ENCODE measurements at regions not wholly inside any gene's neighbourhood (a gene's known extent, or its start where the extent isn't known, plus 50 kb on each side); places are given as distances from the start of the nearest gene placed in this dataset.
"Not testable (repeated sequence)": the region's sequence is repeated elsewhere in the genome, so short reads cannot be mapped to it uniquely, and the experiment has no call there.

DNA sequence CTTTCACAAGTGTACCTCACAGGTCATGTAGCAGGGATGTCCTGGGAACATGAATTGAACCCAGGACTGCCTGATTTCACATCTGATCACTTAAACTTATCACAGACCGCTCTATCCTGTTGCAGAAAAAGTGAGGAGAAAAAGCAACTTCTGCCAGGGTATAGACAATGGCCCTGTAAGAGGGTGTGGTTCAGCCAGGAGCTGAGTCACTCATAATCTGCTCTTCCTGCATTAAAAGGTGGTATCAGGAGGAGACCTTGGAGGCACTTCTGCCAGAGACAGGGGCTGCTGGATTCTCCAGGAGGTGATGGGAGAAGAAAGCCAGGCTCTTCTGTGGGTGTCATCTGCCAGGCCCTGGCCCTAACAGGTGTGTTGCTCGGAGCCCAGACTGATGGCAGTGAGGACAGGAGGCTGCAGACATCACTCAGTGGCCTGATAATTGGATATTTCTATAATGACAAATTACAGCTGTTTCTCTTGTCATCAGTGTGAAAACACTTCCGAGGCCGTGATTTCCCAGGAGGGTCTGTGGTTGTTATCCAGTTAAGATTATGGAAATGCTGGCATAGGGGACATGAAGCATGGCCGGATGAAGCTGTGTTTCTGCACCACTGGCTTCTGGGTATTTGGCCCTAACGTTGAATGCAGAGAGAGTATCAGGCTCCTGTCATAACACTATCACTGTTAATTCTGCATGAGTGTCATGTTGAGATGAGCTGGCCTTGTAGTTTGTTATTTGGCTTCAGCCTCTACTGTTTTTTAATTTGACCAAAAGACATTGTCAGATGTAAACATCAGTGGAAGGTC is 125.1 kb upstream of the ZBED5 start:
- Histone ChIP-seq H3K27ac (ENCODE audit: insufficient read depth, low read depth, low read length, poor library complexity, severe bottlenecking) (no peak overlapping the region), H3K4me1 (ENCODE audit: control insufficient read depth, insufficient read depth, low read length) (no peaks in the 10 kb centered on the region), H3K9me3 (ENCODE audit: control insufficient read depth, low read length) (no peaks in the 10 kb centered on the region), H3K4me3 (ENCODE audit: insufficient read depth, low read depth, low read length) (no peak overlapping the region), H3K36me3 (ENCODE audit: control insufficient read depth, insufficient read depth, low read length) (no peaks in the 10 kb centered on the region), H3K27me3 (ENCODE audit: control insufficient read depth, insufficient read depth, low read length, poor library complexity, severe bottlenecking) (no peaks in the 10 kb centered on the region)
- 91 to 95% methylated on average over 6 of the region's 6 CpGs for WGBS, 2 experiments

GRCh38 chr11:10979529-10979928 is 121.7 kb upstream of the ZBED5 start:
- no peak overlapping the region for H3K27ac ChIP-seq (ENCODE audit: insufficient read depth, low read depth, low read length, poor library complexity, severe bottlenecking)
- no peaks in the 10 kb centered on the region for H3K36me3 ChIP-seq (ENCODE audit: control insufficient read depth, insufficient read depth, low read length)
- no peaks in the 10 kb centered on the region for H3K9me3 ChIP-seq (ENCODE audit: control insufficient read depth, low read length)
- H3K27me3 ChIP-seq (ENCODE audit: control insufficient read depth, insufficient read depth, low read length, poor library complexity, severe bottlenecking) = no peaks in the 10 kb centered on the region
- H3K4me1 ChIP-seq (ENCODE audit: control insufficient read depth, insufficient read depth, low read length) = no peaks in the 10 kb centered on the region
- 94 to 95% methylated on average over 1 to 3 of the region's 3 CpGs for WGBS, 2 experiments
- no peak overlapping the region for H3K4me3 ChIP-seq (ENCODE audit: insufficient read depth, low read depth, low read length)

GRCh38 chr11:10978198-10978597 is 120.3 kb upstream of the ZBED5 start:
- Histone ChIP-seq H3K4me1 (ENCODE audit: control insufficient read depth, insufficient read depth, low read length) (no peaks in the 10 kb centered on the region), H3K27me3 (ENCODE audit: control insufficient read depth, insufficient read depth, low read length, poor library complexity, severe bottlenecking) (no peaks in the 10 kb centered on the region), H3K4me3 (ENCODE audit: insufficient read depth, low read depth, low read length) (no peak overlapping the region), H3K27ac (ENCODE audit: insufficient read depth, low read depth, low read length, poor library complexity, severe bottlenecking) (no peak overlapping the region), H3K9me3 (ENCODE audit: control insufficient read depth, low read length) (no peaks in the 10 kb centered on the region), H3K36me3 (ENCODE audit: control insufficient read depth, insufficient read depth, low read length) (no peaks in the 10 kb centered on the region)
- WGBS, 2 experiments = 80 to 83% methylated on average over 1 of the region's 1 CpG

- H3K4me3 ChIP-seq (ENCODE audit: insufficient read depth, low read depth, low read length) = no peak overlapping the region
- H3K36me3 ChIP-seq (ENCODE audit: control insufficient read depth, insufficient read depth, low read length) = no peaks in the 10 kb centered on the region
- no peaks in the 10 kb centered on the region for H3K4me1 ChIP-seq (ENCODE audit: control insufficient read depth, insufficient read depth, low read length)
- WGBS, 2 experiments = 91 to 92% methylated on average over 2 of the region's 2 CpGs
- no peaks in the 10 kb centered on the region for H3K27me3 ChIP-seq (ENCODE audit: control insufficient read depth, insufficient read depth, low read length, poor library complexity, severe bottlenecking)
- no peak overlapping the region for H3K27ac ChIP-seq (ENCODE audit: insufficient read depth, low read depth, low read length, poor library complexity, severe bottlenecking)
- H3K9me3 ChIP-seq (ENCODE audit: control insufficient read depth, low read length) = no peaks in the 10 kb centered on the region
These were observed 117.5 kb upstream of the ZBED5 start for GRCh38 chr11:10975287-10975721.

- no peaks in the 10 kb centered on the region for H3K27me3 ChIP-seq (ENCODE audit: control insufficient read depth, insufficient read depth, low read length, poor library complexity, severe bottlenecking)
- H3K27ac ChIP-seq (ENCODE audit: insufficient read depth, low read depth, low read length, poor library complexity, severe bottlenecking) = no peak overlapping the region
- H3K9me3 ChIP-seq (ENCODE audit: control insufficient read depth, low read length) = no peaks in the 10 kb centered on the region
- WGBS, 2 experiments = 79 to 85% methylated on average over 1 of the region's 1 CpG
- H3K36me3 ChIP-seq (ENCODE audit: control insufficient read depth, insufficient read depth, low read length) = no peaks in the 10 kb centered on the region
- H3K4me3 ChIP-seq (ENCODE audit: insufficient read depth, low read depth, low read length) = no peak overlapping the region
- no peaks in the 10 kb centered on the region for H3K4me1 ChIP-seq (ENCODE audit: control insufficient read depth, insufficient read depth, low read length)
These were observed 115.6 kb upstream of the ZBED5 start for GRCh38 chr11:10973416-10973815.

DNA sequence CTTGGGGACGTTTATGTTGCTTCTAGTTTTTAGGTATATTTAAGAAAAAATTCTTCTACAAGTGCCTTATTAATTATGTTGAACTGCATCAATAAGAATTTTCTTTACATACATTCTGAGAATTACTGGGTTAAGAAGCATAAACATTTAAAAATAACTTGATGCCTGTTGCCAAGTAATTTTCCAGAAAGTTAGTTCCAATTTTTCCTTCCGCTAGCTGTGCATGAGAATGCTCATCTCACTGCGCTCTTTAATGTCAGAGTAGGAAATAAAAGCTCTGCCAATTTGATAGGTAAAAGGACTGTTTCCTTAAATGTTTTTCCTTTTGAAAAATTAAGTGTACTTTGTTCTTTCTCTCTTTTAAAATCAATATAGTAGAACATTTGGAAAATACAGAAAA is 113.1 kb upstream of the ZBED5 start:
- 97 to 98% methylated on average over 2 of the region's 3 CpGs for WGBS, 2 experiments

GRCh38 chr11:10969387-10969786 is 111.5 kb upstream of the ZBED5 start:
- no peaks in the 10 kb centered on the region for H3K4me1 ChIP-seq (ENCODE audit: control insufficient read depth, insufficient read depth, low read length)
- no peak overlapping the region for H3K4me3 ChIP-seq (ENCODE audit: insufficient read depth, low read depth, low read length)
- no peak overlapping the region for H3K27ac ChIP-seq (ENCODE audit: insufficient read depth, low read depth, low read length, poor library complexity, severe bottlenecking)
- WGBS, 2 experiments = 62 to 95% methylated on average over 2 of the region's 2 CpGs
- H3K27me3 ChIP-seq (ENCODE audit: control insufficient read depth, insufficient read depth, low read length, poor library complexity, severe bottlenecking) = no peaks in the 10 kb centered on the region
- no peaks in the 10 kb centered on the region for H3K36me3 ChIP-seq (ENCODE audit: control insufficient read depth, insufficient read depth, low read length)
- H3K9me3 ChIP-seq (ENCODE audit: control insufficient read depth, low read length) = no peaks in the 10 kb centered on the region

More for the DNA sequence above, 113.1 kb upstream of the ZBED5 start:
- Histone ChIP-seq H3K27me3 (ENCODE audit: control insufficient read depth, insufficient read depth, low read length, poor library complexity, severe bottlenecking) (no peaks in the 10 kb centered on the region), H3K4me3 (ENCODE audit: insufficient read depth, low read depth, low read length) (no peak overlapping the region), H3K9me3 (ENCODE audit: control insufficient read depth, low read length) (no peaks in the 10 kb centered on the region), H3K27ac (ENCODE audit: insufficient read depth, low read depth, low read length, poor library complexity, severe bottlenecking) (no peak overlapping the region), H3K4me1 (ENCODE audit: control insufficient read depth, insufficient read depth, low read length) (no peaks in the 10 kb centered on the region), H3K36me3 (ENCODE audit: control insufficient read depth, insufficient read depth, low read length) (no peaks in the 10 kb centered on the region)

GRCh38 chr11:10956884-10957283 is 99.0 kb upstream of the ZBED5 start:
- H3K9me3 ChIP-seq (ENCODE audit: control insufficient read depth, low read length); H3K36me3 ChIP-seq (ENCODE audit: control insufficient read depth, insufficient read depth, low read length); H3K27ac ChIP-seq (ENCODE audit: insufficient read depth, low read depth, low read length, poor library complexity, severe bottlenecking); H3K27me3 ChIP-seq (ENCODE audit: control insufficient read depth, insufficient read depth, low read length, poor library complexity, severe bottlenecking); H3K4me3 ChIP-seq (ENCODE audit: insufficient read depth, low read depth, low read length); H3K4me1 ChIP-seq (ENCODE audit: control insufficient read depth, insufficient read depth, low read length): not testable (repeated sequence)
- WGBS, 2 experiments = 79 to 91% methylated on average over 1 of the region's 1 CpG

DNA sequence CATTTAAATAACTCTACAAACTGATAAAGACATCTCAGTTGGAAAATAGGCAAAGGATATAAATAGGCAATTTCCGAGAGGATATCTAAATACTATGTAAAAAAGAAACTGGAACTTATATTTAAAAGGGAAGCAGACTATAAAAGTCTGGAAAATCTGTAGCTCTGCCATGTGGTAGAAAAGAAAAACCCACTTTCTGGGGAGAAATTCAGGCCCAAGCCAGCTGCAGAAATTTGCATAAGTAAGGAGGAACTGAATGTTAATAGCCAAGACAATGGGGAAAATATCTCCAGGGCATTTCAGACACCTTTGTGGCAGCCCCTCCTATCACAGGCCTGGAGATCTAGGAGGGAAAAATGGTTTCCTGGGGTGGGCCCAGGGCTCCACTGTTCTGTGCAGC is 97.8 kb upstream of the ZBED5 start:
- Histone ChIP-seq H3K4me1 (ENCODE audit: control insufficient read depth, insufficient read depth, low read length) (no peaks in the 10 kb centered on the region), H3K4me3 (ENCODE audit: insufficient read depth, low read depth, low read length) (no peak overlapping the region), H3K27ac (ENCODE audit: insufficient read depth, low read depth, low read length, poor library complexity, severe bottlenecking) (no peak overlapping the region), H3K9me3 (ENCODE audit: control insufficient read depth, low read length) (peaks cover 3% of the 10 kb centered on the region), H3K27me3 (ENCODE audit: control insufficient read depth, insufficient read depth, low read length, poor library complexity, severe bottlenecking) (no peaks in the 10 kb centered on the region), H3K36me3 (ENCODE audit: control insufficient read depth, insufficient read depth, low read length) (no peaks in the 10 kb centered on the region)
- WGBS, 2 experiments = 89 to 100% methylated on average over 1 of the region's 1 CpG

DNA sequence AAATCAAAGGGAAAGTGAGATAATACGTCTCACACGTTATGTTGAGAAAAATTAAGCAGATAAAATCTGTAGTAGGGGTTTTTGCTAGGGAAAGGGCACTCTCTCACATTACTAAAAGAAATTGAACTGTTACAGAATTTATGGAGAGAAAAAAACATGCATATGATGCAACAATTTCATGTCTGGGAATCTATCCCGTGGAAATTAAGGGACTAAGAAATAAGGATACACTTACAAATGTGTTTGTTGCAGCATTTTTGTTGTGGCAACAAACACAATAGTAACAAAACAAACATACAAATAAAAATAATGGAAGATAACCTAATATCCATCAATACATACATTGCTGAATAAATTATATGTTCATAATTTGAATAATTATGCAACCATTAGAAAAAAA is 96.3 kb upstream of the ZBED5 start:
- Histone ChIP-seq H3K36me3 (ENCODE audit: control insufficient read depth, insufficient read depth, low read length) (no peaks in the 10 kb centered on the region), H3K27ac (ENCODE audit: insufficient read depth, low read depth, low read length, poor library complexity, severe bottlenecking) (no peak overlapping the region), H3K4me3 (ENCODE audit: insufficient read depth, low read depth, low read length) (no peak overlapping the region), H3K9me3 (ENCODE audit: control insufficient read depth, low read length) (peaks cover 3% of the 10 kb centered on the region), H3K4me1 (ENCODE audit: control insufficient read depth, insufficient read depth, low read length) (no peaks in the 10 kb centered on the region), H3K27me3 (ENCODE audit: control insufficient read depth, insufficient read depth, low read length, poor library complexity, severe bottlenecking) (no peaks in the 10 kb centered on the region)
- WGBS, 2 experiments = 95 to 96% methylated on average over 3 of the region's 3 CpGs

Measured in ectodermal cell (in vitro differentiated cells).